CD4-positive, CD25-positive, alpha-beta regulatory T cell (primary cell): ENCODE measurements at regions not wholly inside any gene's neighbourhood (a gene's known extent, or its start where the extent isn't known, plus 50 kb on each side); places are given as distances from the start of the nearest gene placed in this dataset.
A peak's percentile ranks its signal among the peaks of the same experiment; 100 is the strongest.

Source experiments
- ATAC-seq, 2 donors: fragments of 150-1000 bp; cut with Tn5 transposase; one replicate each; pipeline ENCODE4 v1.10.0; 2021; ENCODE audit warnings: low read depth in 2 of 2, moderate number of reproducible peaks in 2 of 2, moderate library complexity in 1 of 2
- DNase-seq, 3 donors: peaks; one replicate each; pipeline versions ENCODE4 v3.0.0 to v3.0.0-alpha.2; 2012 to 2022; ENCODE audit warnings: mixed read lengths in 1 of 3
- H3K27ac ChIP-seq: one replicate; pipeline ENCODE4 v1.7.0; 2013; ENCODE audit warnings: mild to moderate bottlenecking, low read length; ENCODE audit not compliant: insufficient read depth, poor library complexity, severe bottlenecking
- H3K27me3 ChIP-seq: one replicate; pipeline ENCODE4 v1.7.0; 2013; ENCODE audit warnings: low read length; ENCODE audit not compliant: control insufficient read depth, insufficient read depth
- H3K36me3 ChIP-seq: one replicate; pipeline ENCODE4 v1.7.0; 2013; ENCODE audit warnings: mild to moderate bottlenecking, low read length, moderate library complexity; ENCODE audit not compliant: control insufficient read depth, insufficient read depth
- H3K4me1 ChIP-seq: 2 replicates; pipeline ENCODE4 v1.7.0; 2013; ENCODE audit warnings: mild to moderate bottlenecking, low read length; ENCODE audit not compliant: insufficient read depth, control insufficient read depth, poor library complexity, severe bottlenecking
- H3K4me3 ChIP-seq: one replicate; pipeline ENCODE4 v1.7.0; 2013; ENCODE audit warnings: low read depth, mild to moderate bottlenecking, low read length, moderate library complexity
- H3K9me3 ChIP-seq, 2 experiments: 1 replicate in 1 of 2; 2 replicates in 1 of 2; pipeline ENCODE4 v1.7.0; 2013; ENCODE audit warnings: low read length in 2 of 2, mild to moderate bottlenecking in 1 of 2, moderate library complexity in 1 of 2; ENCODE audit not compliant: control insufficient read depth in 2 of 2
- H3K27ac Mint-ChIP-seq, 3 donors: one replicate each; pipeline ENCODE4 v1.8.0; 2020 to 2022; ENCODE audit warnings: mild to moderate bottlenecking in 3 of 3, mixed read lengths in 3 of 3, moderate library complexity in 2 of 3
- H3K27me3 Mint-ChIP-seq: one replicate; pipeline ENCODE4 v1.8.0; 2022; ENCODE audit warnings: mild to moderate bottlenecking, mixed read lengths
- H3K36me3 Mint-ChIP-seq: one replicate; pipeline ENCODE4 v1.8.0; 2020; ENCODE audit warnings: mixed read lengths
- H3K4me1 Mint-ChIP-seq, 4 donors: one replicate each; pipeline ENCODE4 v1.8.0; 2020 to 2022; ENCODE audit warnings: mixed read lengths in 4 of 4, mild to moderate bottlenecking in 1 of 4
- H3K4me3 Mint-ChIP-seq, 4 donors: one replicate each; pipeline ENCODE4 v1.8.0; 2020 to 2022; ENCODE audit warnings: mild to moderate bottlenecking in 4 of 4, mixed read lengths in 4 of 4, moderate library complexity in 3 of 4
- H3K9me3 Mint-ChIP-seq, 7 donors: one replicate each; pipeline ENCODE4 v1.8.0; 2020 to 2022; ENCODE audit warnings: mixed read lengths in 7 of 7, mild to moderate bottlenecking in 3 of 7, moderate library complexity in 2 of 7

DNA sequence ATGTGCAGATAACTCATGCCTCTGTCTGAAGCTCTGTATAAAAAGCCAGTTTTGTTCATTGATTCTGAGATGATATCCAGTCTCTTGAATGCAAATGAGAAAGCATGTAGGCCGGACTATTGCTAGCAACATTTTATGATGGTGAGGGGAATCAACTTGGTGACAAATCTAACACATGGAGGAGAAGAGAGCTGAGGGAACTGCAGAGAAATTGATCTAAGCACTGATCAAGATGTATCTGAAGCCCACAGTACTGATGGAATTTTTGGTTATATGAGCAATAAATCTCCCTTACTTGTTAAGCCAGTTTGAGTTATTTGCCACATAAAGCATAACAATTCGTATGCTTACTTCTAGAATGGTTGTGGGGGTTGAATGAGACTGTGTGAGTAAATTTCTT lies 295.6 kb upstream of the DDHD1 start:
- H3K9me3 ChIP-seq, result no peaks in the 10 kb centered on the region
- no peak for ATAC-seq
- H3K4me1 ChIP-seq, result no peaks in the 10 kb centered on the region
- no peak overlapping the region for H3K27ac Mint-ChIP-seq
- peaks cover 0 to 13% (median 4%) of the 10 kb centered on the region in 7 donors for H3K9me3 Mint-ChIP-seq
- no peaks in the 10 kb centered on the region for H3K36me3 ChIP-seq
- no peak overlapping the region for H3K4me3 ChIP-seq
- DNase-seq, result no peak
- no peaks in the 10 kb centered on the region for H3K36me3 Mint-ChIP-seq
- H3K27me3 Mint-ChIP-seq, result no peaks in the 10 kb centered on the region
- H3K27ac ChIP-seq, result no peak overlapping the region
- no peaks in the 10 kb centered on the region for H3K27me3 ChIP-seq
- no peak overlapping the region for H3K4me3 Mint-ChIP-seq
- H3K4me1 Mint-ChIP-seq, result peaks cover 0 to 2% (median 0%) of the 10 kb centered on the region in 4 donors

DNA sequence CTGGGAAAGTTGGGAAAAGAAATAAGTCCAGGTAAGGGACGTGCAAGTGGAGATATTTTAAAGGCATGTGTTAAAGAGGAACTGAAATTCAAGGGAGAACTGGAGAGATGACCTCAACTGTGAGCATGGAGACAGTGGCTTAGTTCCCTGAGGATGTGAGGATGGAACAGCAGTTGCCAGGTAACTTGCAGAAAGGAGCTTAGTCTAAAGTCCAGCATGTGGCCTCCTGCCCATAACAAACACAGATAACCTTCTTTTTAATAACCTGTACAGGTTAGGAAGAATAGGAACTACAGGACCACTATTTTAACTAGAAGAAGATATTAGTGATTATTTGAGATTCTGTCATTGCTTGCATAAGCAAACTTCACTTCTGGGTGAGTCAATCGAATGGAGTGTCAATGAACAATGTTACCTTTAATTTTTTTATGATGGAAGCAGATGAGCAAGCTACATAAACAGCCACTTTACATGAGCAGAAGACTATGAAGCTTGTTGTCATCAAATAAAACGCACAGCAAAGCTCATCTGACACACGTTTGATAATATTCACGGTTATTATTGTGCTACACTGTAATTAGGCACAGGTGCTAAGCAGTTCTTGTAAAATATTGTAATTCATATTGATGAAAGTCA lies 291.7 kb upstream of the DDHD1 start:
- H3K27me3 Mint-ChIP-seq, result no peaks in the 10 kb centered on the region
- H3K4me1 Mint-ChIP-seq, result no peaks in the 10 kb centered on the region
- Histone ChIP-seq H3K9me3 (peaks cover 0 to 2% of the 10 kb centered on the region in 2 experiments), H3K27me3 (no peaks in the 10 kb centered on the region), H3K4me1 (no peaks in the 10 kb centered on the region), H3K27ac (no peak overlapping the region), H3K36me3 (no peaks in the 10 kb centered on the region), H3K4me3 (no peak overlapping the region)
- no peak overlapping the region for H3K27ac Mint-ChIP-seq
- H3K36me3 Mint-ChIP-seq, result no peaks in the 10 kb centered on the region
- H3K9me3 Mint-ChIP-seq, result peaks cover 0 to 10% (median 4%) of the 10 kb centered on the region in 7 donors
- H3K4me3 Mint-ChIP-seq, result no peak overlapping the region
- ATAC-seq (no peak), DNase-seq (no peak)

DNA sequence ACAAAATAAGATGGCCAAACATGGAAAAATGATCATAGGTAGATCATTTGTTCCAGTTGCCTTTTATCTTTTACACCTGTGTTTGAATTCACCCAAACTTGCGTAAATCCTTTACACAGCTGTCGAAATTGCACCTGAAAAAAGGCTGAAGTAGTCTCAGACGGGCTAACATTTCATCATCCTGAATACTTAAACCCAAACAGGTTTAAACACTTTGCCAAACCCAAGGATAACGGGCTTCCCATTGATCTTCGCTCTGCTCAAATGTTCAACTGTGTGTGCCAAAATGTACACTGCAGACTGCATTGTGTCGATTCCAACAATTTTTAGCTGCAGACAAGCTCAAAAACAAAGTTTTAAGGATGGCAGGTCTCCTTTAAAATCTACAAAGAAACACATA lies 288.7 kb upstream of the DDHD1 start:
- Mint-ChIP-seq H3K4me3 (no peak overlapping the region), H3K4me1 (no peaks in the 10 kb centered on the region), H3K27me3 (no peaks in the 10 kb centered on the region), H3K36me3 (no peaks in the 10 kb centered on the region), H3K9me3 (peaks cover 0 to 13% (median 4%) of the 10 kb centered on the region in 7 donors), H3K27ac (no peak overlapping the region)
- no peaks in the 10 kb centered on the region for H3K36me3 ChIP-seq
- H3K27ac ChIP-seq, result no peak overlapping the region
- no peak for ATAC-seq
- no peak overlapping the region for H3K4me3 ChIP-seq
- no peak for DNase-seq
- peaks cover 0 to 2% of the 10 kb centered on the region in 2 experiments for H3K9me3 ChIP-seq
- H3K27me3 ChIP-seq, result no peaks in the 10 kb centered on the region
- no peaks in the 10 kb centered on the region for H3K4me1 ChIP-seq

DNA sequence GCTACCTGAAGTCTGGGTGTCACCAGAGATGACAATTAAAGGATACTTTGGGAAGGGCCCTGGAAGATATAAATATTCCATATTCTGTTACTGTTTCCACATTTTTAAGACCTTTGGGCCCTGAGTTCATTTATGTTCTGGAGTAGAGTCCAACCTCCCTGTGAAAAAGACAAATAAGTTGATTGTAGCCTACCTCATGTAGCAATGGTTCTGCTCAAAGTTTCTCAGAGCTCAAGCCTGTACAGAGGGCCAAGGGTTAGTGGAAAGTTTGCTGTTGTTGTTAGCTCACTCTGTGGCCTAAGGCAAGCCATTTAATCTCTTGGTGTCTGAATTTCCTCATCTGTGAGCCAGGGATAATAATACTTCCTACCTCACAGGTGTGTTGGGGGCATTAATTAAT lies 284.7 kb upstream of the DDHD1 start:
- ATAC-seq, result no peak
- Histone ChIP-seq H3K36me3 (no peaks in the 10 kb centered on the region), H3K27ac (no peak overlapping the region), H3K27me3 (no peaks in the 10 kb centered on the region), H3K4me3 (no peak overlapping the region), H3K9me3 (peaks cover 0 to 2% of the 10 kb centered on the region in 2 experiments), H3K4me1 (no peaks in the 10 kb centered on the region)
- DNase-seq, result no peak
- H3K4me1 Mint-ChIP-seq, result no peaks in the 10 kb centered on the region
- H3K36me3 Mint-ChIP-seq, result no peaks in the 10 kb centered on the region
- no peak overlapping the region for H3K27ac Mint-ChIP-seq
- peaks cover 0 to 9% (median 5%) of the 10 kb centered on the region in 7 donors for H3K9me3 Mint-ChIP-seq
- no peak overlapping the region for H3K4me3 Mint-ChIP-seq
- H3K27me3 Mint-ChIP-seq, result no peaks in the 10 kb centered on the region

DNA sequence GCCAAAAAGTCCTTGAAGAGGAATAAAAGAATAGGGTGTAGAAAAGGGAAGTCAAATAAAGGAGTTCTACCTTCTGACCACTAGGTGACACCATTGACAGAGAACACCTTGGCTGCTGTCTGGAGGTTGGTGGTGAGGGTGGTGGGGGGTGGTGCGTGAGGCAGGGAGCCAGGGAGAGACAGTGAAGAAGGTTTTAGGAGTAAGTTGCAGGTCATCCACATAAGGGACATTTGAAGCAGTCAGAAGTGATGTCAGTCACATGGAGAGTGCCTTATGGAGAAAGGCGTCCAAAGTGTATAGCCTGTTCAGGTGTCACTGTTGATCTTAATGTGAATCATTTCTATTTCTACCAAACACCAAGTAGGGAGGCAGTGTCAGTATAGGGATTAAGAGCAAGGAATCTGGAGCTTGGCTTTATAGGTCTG lies 279.3 kb upstream of the DDHD1 start:
- H3K36me3 Mint-ChIP-seq, result no peaks in the 10 kb centered on the region
- no peaks in the 10 kb centered on the region for H3K36me3 ChIP-seq
- no peaks in the 10 kb centered on the region for H3K27me3 Mint-ChIP-seq
- H3K4me3 Mint-ChIP-seq, result no peak overlapping the region
- no peak overlapping the region for H3K27ac ChIP-seq
- peaks cover 0 to 10% (median 3%) of the 10 kb centered on the region in 7 donors for H3K9me3 Mint-ChIP-seq
- no peak overlapping the region for H3K27ac Mint-ChIP-seq
- no peaks in the 10 kb centered on the region for H3K4me1 ChIP-seq
- H3K4me3 ChIP-seq, result no peak overlapping the region
- H3K27me3 ChIP-seq, result no peaks in the 10 kb centered on the region
- DNase-seq, result peak in 1 of 3 donors; percentile 11
- no peaks in the 10 kb centered on the region for H3K4me1 Mint-ChIP-seq
- no peak for ATAC-seq
- H3K9me3 ChIP-seq, result no peaks in the 10 kb centered on the region

DNA sequence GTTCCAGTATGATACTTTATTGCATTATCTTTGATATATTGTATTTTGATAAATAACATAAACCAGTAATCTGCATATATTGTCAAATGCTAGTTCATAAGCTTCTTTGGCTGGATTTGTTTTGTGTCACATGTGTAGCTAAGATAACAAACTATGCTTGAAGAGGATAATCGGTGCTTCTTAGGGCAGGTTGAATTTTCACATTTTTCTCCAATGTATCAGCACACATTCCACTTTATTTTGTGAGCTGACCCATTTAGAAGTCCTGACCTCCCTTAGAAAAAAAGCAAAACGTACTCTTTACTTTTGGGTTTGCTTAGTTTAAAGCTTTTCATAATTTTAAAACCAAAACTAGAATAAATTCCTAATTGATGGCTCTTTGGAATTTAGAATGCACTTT lies 277.7 kb upstream of the DDHD1 start:
- H3K9me3 ChIP-seq, result no peaks in the 10 kb centered on the region
- H3K36me3 ChIP-seq, result no peaks in the 10 kb centered on the region
- Mint-ChIP-seq H3K27ac (no peak overlapping the region), H3K9me3 (peaks cover 0 to 19% (median 8%) of the 10 kb centered on the region in 7 donors), H3K27me3 (no peaks in the 10 kb centered on the region), H3K4me3 (no peak overlapping the region), H3K4me1 (no peaks in the 10 kb centered on the region), H3K36me3 (no peaks in the 10 kb centered on the region)
- H3K27me3 ChIP-seq, result no peaks in the 10 kb centered on the region
- no peak for DNase-seq
- H3K4me1 ChIP-seq, result no peaks in the 10 kb centered on the region
- no peak for ATAC-seq
- H3K4me3 ChIP-seq, result no peak overlapping the region
- no peak overlapping the region for H3K27ac ChIP-seq

DNA sequence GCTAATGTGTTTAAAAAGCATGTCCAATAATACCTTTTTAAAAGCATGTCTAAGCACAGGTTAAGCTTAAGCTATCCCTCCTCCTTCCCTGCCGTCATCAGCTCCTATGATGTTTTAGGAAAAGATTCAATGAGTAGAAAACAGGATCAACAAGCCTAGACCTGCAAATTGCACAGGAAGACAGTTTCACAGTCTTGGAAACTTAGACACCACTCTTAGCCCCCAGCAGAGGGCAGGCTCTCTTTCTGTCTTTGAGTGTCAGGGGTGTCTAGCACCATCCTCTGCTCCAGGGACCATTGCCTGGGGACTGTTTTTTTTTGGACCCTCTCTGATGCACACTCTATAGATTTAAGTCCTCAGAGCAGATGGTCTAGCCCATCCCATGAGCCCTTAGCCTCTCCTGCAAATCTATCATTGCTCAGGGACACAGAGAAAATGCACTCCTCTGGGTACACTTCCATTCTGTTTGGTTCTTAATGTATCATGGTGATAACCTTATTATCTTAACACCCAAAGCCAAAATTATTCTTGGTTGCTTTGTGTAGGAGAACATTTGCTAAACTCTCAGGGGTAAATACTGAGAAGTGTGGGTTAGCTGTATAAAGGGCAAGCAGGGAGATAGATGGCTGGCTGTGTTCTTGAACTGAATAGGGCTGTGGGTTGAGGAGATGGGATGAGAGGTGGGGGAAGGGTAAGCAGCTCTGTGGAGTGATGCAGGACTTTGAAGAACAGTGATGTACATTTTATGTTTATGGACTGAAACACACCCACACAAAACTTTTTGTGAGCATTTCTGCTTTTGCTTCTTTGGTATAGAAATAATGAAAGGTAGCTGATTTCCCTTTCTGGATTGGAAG lies 259.9 kb upstream of the DDHD1 start:
- H3K9me3 ChIP-seq, result no peaks in the 10 kb centered on the region
- ATAC-seq (no peak), DNase-seq (peak in 1 of 3 donors; percentile 6)
- H3K27ac ChIP-seq, result no peak overlapping the region
- no peaks in the 10 kb centered on the region for H3K27me3 ChIP-seq
- Mint-ChIP-seq H3K36me3 (no peaks in the 10 kb centered on the region), H3K4me3 (no peak overlapping the region), H3K27ac (no peak overlapping the region), H3K27me3 (no peaks in the 10 kb centered on the region), H3K4me1 (no peaks in the 10 kb centered on the region), H3K9me3 (peaks cover 2 to 15% (median 7%) of the 10 kb centered on the region in 7 donors)
- H3K4me1 ChIP-seq, result no peaks in the 10 kb centered on the region
- H3K4me3 ChIP-seq, result no peak overlapping the region
- no peaks in the 10 kb centered on the region for H3K36me3 ChIP-seq
